Spleen (tissue), 11 donors: ENCODE measurements at regions not wholly inside any gene's neighbourhood (a gene's known extent, or its start where the extent isn't known, plus 50 kb on each side); places are given as distances from the start of the nearest gene placed in this dataset.

ENCODE experiments used
- DNase-seq: peaks from one replicate; pipeline ENCODE4 v3.0.0-alpha.2; 2020
- H3K27ac ChIP-seq, 8 donors: fragments of 200-600 bp; sonication (generic) in 7 of 8; 1 replicate in 4 of 8; 2 replicates in 4 of 8; pipeline versions ENCODE4 v1.5.0 to v1.8.0; 2016 to 2021; ENCODE audit warnings: inconsistent platforms in 4 of 8, mild to moderate bottlenecking in 4 of 8, moderate library complexity in 1 of 8
- H3K27me3 ChIP-seq, 7 donors: fragments of 200-600 bp; sonication (generic) in 6 of 7; replicated peaks in 1 of 7; 1 replicate in 4 of 7; 2 replicates in 3 of 7; pipeline versions ENCODE4 v1.5.0 to v1.8.0; 2016 to 2021; ENCODE audit warnings: inconsistent platforms in 3 of 7, mild to moderate bottlenecking in 1 of 7
- H3K36me3 ChIP-seq, 6 donors: fragments of 200-600 bp; sonication (generic) in 5 of 6; 1 replicate in 4 of 6; 2 replicates in 2 of 6; pipeline versions ENCODE4 v1.5.0 to v1.8.0; 2016 to 2021; ENCODE audit warnings: inconsistent platforms in 2 of 6
- H3K4me1 ChIP-seq, 6 donors: fragments of 200-600 bp; sonication (generic) in 5 of 6; 1 replicate in 3 of 6; 2 replicates in 3 of 6; pipeline versions ENCODE4 v1.5.0 to v1.8.0; 2016 to 2021; ENCODE audit warnings: inconsistent platforms in 3 of 6
- H3K4me3 ChIP-seq, 8 donors: fragments of 200-600 bp; sonication (generic) in 7 of 8; 1 replicate in 4 of 8; 2 replicates in 4 of 8; pipeline versions ENCODE4 v1.5.0 to v1.8.0; 2016 to 2021; ENCODE audit warnings: inconsistent platforms in 4 of 8, mild to moderate bottlenecking in 4 of 8, moderate library complexity in 2 of 8
- H3K9me3 ChIP-seq, 8 donors: fragments of 200-600 bp; sonication (generic) in 7 of 8; 1 replicate in 4 of 8; 2 replicates in 4 of 8; pipeline versions ENCODE4 v1.5.0 to v1.8.0; 2016 to 2021; ENCODE audit warnings: inconsistent platforms in 4 of 8
- POLR2A ChIP-seq, 3 donors: fragments of 450-650 bp; IDR thresholded peaks; one replicate each; pipeline ENCODE4 v1.5.1; 2017; ENCODE audit warnings: antibody characterized with exemption in 3 of 3, mild to moderate bottlenecking in 1 of 3
- POLR2AphosphoS5 ChIP-seq, 3 donors: sonication (generic); formaldehyde crosslinking; IDR thresholded peaks; one replicate each; pipeline ENCODE4 v1.5.1; 2017; ENCODE audit warnings: antibody characterized with exemption in 3 of 3
- WGBS, 5 donors: extraction: QIAGEN DNeasy Blood & Tissue Kit in 3 of 5; methylation state at CpG; one replicate each; pipeline versions ENCODE4 v1.1.5 to v1.1.7; 2013 to 2018; 5-methylcytosine and 5-hydroxymethylcytosine counted together
- intact Hi-C: fragments of 100-400 bp; cut with DNase I; formaldehyde crosslinking; loops from one replicate; pipeline ENCODE4 v1.15.0; 2023; ENCODE audit warnings: low total_unique reads
- TF ChIP-seq, protein P1 (sequence below), 11 experiments: fragments of 200-600 bp in 7 of 11; fragments of 450-650 bp in 4 of 11; sonication (generic) in 4 of 11; IDR thresholded peaks in 8 of 11; conservative IDR thresholded peaks in 3 of 11; 1 replicate in 7 of 11; 2 replicates in 4 of 11; pipeline versions ENCODE4 v1.4.0 to v1.8.0; 2016 to 2021; ENCODE audit warnings: antibody characterized with exemption in 11 of 11, inconsistent platforms in 4 of 11, mild to moderate bottlenecking in 1 of 11
- donor health status: healthy with polysubstance abuse.
- donor health status: DM: no; HTN: no; CAD: no; lungs with moderate emphysema.
- donor health status: DM: no; HTN: no; CAD: no.
- donor health status: Bipolar disorder and iron deficiency.
- donor health status: healthy.
- donor health status: DM: no; HTN: no; CAD: no.
- donor health status: DM: yes; HTN: yes; CAD: no.

- DNase-seq: no peak
- Histone ChIP-seq H3K4me3 (no peak overlapping the region), H3K36me3 (no peaks in the 10 kb centered on the region), H3K27me3 (peaks cover 0 to 8% (median 0%) of the 10 kb centered on the region in 7 donors), H3K4me1 (no peaks in the 10 kb centered on the region), H3K27ac (no peak overlapping the region), H3K9me3 (no peaks in the 10 kb centered on the region)
- intact Hi-C loops: no loop called here
- TF ChIP-seq POLR2A (IDR thresholded peaks at IDR 0.05) (no peak), POLR2AphosphoS5 (IDR thresholded peaks at IDR 0.05) (no peak)
- TF ChIP-seq, protein P1, sequence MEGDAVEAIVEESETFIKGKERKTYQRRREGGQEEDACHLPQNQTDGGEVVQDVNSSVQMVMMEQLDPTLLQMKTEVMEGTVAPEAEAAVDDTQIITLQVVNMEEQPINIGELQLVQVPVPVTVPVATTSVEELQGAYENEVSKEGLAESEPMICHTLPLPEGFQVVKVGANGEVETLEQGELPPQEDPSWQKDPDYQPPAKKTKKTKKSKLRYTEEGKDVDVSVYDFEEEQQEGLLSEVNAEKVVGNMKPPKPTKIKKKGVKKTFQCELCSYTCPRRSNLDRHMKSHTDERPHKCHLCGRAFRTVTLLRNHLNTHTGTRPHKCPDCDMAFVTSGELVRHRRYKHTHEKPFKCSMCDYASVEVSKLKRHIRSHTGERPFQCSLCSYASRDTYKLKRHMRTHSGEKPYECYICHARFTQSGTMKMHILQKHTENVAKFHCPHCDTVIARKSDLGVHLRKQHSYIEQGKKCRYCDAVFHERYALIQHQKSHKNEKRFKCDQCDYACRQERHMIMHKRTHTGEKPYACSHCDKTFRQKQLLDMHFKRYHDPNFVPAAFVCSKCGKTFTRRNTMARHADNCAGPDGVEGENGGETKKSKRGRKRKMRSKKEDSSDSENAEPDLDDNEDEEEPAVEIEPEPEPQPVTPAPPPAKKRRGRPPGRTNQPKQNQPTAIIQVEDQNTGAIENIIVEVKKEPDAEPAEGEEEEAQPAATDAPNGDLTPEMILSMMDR (IDR thresholded peaks at IDR 0.05 in 8 of 11, conservative IDR thresholded peaks at IDR 0.05 in 3 of 11): no peak
- 24 to 43% (median 39%) methylated on average over 5 of the region's 5 CpGs for WGBS, 5 donors
Measured at GRCh38 chr3:124142389-124142970, 150.6 kb upstream of the ROPN1 start.

DNA sequence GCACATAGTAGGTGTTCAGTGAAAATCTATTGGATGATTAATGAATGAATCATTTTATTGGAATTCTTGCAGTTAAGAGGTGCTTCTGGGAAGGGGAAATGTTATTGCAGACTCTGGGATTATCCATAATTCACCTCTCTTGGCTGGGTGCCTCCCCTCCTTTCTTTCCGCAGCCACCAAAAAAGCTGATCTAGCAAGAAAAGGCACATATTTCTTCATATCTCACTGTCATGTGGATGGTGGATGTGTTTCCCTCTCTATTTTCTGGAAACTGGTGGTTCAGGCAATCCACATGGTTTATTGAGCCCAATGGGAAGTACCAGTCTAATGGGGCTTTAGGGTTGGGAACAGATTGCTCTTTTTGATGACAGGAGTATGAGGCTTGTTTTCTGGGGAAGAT lies 151.1 kb upstream of the ROPN1 start:
- H3K9me3 ChIP-seq: no peaks in the 10 kb centered on the region
- TF ChIP-seq POLR2AphosphoS5 (IDR thresholded peaks at IDR 0.05) (no peak), POLR2A (IDR thresholded peaks at IDR 0.05) (no peak)
- TF ChIP-seq, protein P1 (IDR thresholded peaks at IDR 0.05 in 8 of 11, conservative IDR thresholded peaks at IDR 0.05 in 3 of 11): no peak
- H3K4me1 ChIP-seq: no peaks in the 10 kb centered on the region
- no peak overlapping the region for H3K4me3 ChIP-seq
- no peak for DNase-seq
- WGBS, 5 donors: 83 to 95% (median 94%) methylated on average over 1 of the region's 1 CpG
- intact Hi-C loops: no loop called here
- peaks cover 0 to 8% (median 0%) of the 10 kb centered on the region in 7 donors for H3K27me3 ChIP-seq
- no peak overlapping the region for H3K27ac ChIP-seq
- H3K36me3 ChIP-seq: no peaks in the 10 kb centered on the region

DNA sequence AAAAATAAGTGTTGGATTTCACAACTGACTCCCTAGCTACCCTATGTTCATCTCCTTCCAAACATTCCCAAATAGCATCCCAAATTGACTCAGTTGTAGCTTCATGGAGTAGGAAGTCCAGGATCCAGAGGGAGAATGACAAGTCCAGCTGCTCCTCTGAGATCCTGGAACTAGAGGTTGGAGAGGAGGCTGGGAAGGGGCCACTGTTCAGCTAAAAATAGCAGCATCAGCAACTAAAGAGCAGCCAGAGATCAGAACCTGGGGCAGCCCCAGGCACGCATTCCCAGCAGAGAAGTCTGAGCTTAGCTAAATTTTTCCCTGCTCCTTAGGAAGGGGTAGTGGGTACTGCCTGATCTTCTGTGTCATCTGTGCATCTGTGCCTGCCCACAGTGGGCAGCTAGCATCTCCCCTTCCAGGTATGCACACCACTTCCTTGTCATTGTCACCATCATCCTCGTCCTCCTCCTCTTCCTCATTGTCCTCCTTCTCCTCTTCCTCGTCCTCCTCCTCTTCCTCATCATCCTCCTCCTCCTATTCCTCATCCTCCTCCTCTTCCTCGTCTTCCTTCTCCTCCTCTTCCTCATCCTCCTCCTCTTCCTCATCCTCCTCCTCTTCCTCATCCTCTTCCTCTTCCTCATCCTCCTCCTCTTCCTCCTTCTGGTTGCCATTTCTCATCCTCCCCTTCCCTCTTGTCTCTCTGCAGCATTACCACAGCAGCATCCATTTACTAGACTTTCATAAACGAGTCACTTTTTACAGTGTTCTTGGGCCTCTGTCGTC lies 152.3 kb upstream of the ROPN1 start:
- no peaks in the 10 kb centered on the region for H3K36me3 ChIP-seq
- 66 to 80% (median 73%) methylated on average over 6 of the region's 6 CpGs for WGBS, 5 donors
- H3K4me1 ChIP-seq: no peaks in the 10 kb centered on the region
- no peak for DNase-seq
- TF ChIP-seq POLR2AphosphoS5 (IDR thresholded peaks at IDR 0.05) (no peak), POLR2A (IDR thresholded peaks at IDR 0.05) (no peak)
- TF ChIP-seq, protein P1 (IDR thresholded peaks at IDR 0.05 in 8 of 11, conservative IDR thresholded peaks at IDR 0.05 in 3 of 11): no peak
- H3K27ac ChIP-seq: no peak overlapping the region
- H3K4me3 ChIP-seq: no peak overlapping the region
- peaks cover 0 to 8% (median 0%) of the 10 kb centered on the region in 7 donors for H3K27me3 ChIP-seq
- H3K9me3 ChIP-seq: no peaks in the 10 kb centered on the region
- intact Hi-C loops: no loop called here

- DNase-seq: no peak
- Histone ChIP-seq H3K27ac (no peak overlapping the region), H3K36me3 (no peaks in the 10 kb centered on the region), H3K27me3 (peaks cover 0 to 1% (median 0%) of the 10 kb centered on the region in 7 donors), H3K4me1 (no peaks in the 10 kb centered on the region), H3K9me3 (no peaks in the 10 kb centered on the region), H3K4me3 (no peak overlapping the region)
- TF ChIP-seq POLR2A (IDR thresholded peaks at IDR 0.05) (no peak), POLR2AphosphoS5 (IDR thresholded peaks at IDR 0.05) (no peak)
- TF ChIP-seq, protein P1 (IDR thresholded peaks at IDR 0.05 in 8 of 11, conservative IDR thresholded peaks at IDR 0.05 in 3 of 11): no peak
- intact Hi-C loops: no loop called here
Measured at GRCh38 chr3:124147429-124147828, 155.5 kb upstream of the ROPN1 start.
